ENCODE measurements at regions not wholly inside any gene's neighbourhood (a gene's known extent, or its start where the extent isn't known, plus 50 kb on each side); places are given as distances from the start of the nearest gene placed in this dataset.

DNA sequence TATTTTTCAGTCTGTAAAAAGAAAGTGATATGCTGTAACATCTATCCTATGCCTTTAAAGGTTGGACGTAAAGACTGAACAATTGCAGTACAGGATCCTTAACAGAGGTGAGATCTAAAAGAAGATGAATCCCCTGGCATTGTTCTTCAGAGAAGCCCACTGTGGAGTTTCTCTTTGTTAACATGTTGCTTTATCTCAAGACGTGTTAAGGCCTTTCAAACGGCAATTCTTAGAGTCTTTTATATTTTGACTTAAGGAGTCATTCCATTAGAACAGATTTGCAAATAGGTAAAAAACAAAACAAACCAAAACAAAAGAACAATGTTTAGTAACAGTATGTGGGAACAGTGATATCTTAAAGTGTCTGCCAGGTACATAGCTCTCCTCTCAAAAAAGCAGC, 225.1 kb upstream of the ZP4 start:
- Histone ChIP-seq H3K79me2 (ENCODE audit: insufficient read depth, low read depth, low read length) (no peaks in the 10 kb centered on the region), H3K4me2 (ENCODE audit: low read length) (no peak overlapping the region), H3K9me2 (ENCODE audit: insufficient read depth, low read length) (no peaks in the 10 kb centered on the region), H2AFZ (ENCODE audit: low read length) (no peak overlapping the region), H3K4me1 (ENCODE audit: insufficient read depth, low read length, poor library complexity, severe bottlenecking) (no peaks in the 10 kb centered on the region), H4K20me1 (ENCODE audit: insufficient read depth, low read length) (no peaks in the 10 kb centered on the region), H3K9me3 (ENCODE audit: low read length) (no peaks in the 10 kb centered on the region), H3K27ac (ENCODE audit: low read depth, low read length, poor library complexity, severe bottlenecking) (no peak overlapping the region), H3K36me3 (ENCODE audit: insufficient read depth, low read length) (no peaks in the 10 kb centered on the region), H3K4me3 (ENCODE audit: low read depth, low read length, poor library complexity, severe bottlenecking) (no peak overlapping the region)
- ChIA-PET POLR2A (no interaction called here), CTCF (ENCODE audit: unreplicated experiment) (no interaction called here)
- intact Hi-C loops (cut with micrococcal nuclease; ENCODE audit: unreplicated experiment): no loop called here
- no peak for DNase-seq (ENCODE audit: low spot score)
- TF ChIP-seq, protein P1, sequence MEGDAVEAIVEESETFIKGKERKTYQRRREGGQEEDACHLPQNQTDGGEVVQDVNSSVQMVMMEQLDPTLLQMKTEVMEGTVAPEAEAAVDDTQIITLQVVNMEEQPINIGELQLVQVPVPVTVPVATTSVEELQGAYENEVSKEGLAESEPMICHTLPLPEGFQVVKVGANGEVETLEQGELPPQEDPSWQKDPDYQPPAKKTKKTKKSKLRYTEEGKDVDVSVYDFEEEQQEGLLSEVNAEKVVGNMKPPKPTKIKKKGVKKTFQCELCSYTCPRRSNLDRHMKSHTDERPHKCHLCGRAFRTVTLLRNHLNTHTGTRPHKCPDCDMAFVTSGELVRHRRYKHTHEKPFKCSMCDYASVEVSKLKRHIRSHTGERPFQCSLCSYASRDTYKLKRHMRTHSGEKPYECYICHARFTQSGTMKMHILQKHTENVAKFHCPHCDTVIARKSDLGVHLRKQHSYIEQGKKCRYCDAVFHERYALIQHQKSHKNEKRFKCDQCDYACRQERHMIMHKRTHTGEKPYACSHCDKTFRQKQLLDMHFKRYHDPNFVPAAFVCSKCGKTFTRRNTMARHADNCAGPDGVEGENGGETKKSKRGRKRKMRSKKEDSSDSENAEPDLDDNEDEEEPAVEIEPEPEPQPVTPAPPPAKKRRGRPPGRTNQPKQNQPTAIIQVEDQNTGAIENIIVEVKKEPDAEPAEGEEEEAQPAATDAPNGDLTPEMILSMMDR (conservative IDR thresholded peaks at IDR 0.05; ENCODE audit: low read length): no peak
- no TSS peak for BruUV-seq (replicated peaks)

DNA sequence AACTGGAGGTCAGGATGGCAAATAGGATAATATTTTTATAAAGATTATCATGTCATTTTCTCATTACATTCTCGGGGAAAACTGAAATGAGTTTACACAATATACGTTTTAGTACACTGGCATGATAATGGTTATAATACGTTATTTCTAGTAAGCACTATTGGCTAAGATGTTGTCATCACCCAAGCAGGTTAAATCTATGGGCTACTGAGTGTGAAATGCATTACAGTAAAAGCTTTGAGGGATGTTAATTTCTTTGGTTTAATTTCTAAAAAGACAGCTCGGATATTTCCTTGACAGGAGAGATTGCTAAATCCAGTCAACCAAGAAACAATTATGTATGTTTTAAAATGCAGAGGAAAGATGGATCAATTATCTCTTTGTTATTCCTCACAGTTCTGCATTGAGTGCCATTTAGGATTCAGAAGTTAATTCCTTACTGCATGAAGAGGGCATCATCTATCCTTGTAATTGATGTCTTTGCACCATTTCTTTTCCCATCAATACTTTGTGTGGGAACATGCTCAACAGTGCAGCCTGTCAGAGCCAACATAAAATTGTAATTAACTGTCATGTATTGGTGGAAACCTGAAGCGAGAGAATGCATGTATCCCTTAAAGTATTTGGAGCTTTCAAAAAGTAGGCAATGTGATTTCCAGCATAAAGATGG, 222.4 kb upstream of the ZP4 start:
- ChIA-PET POLR2A (no interaction called here), CTCF (ENCODE audit: unreplicated experiment) (no interaction called here)
- no peaks in the 10 kb centered on the region for H3K36me3 ChIP-seq (ENCODE audit: insufficient read depth, low read length)
- H3K9me3 ChIP-seq (ENCODE audit: low read length): no peaks in the 10 kb centered on the region
- no peak for DNase-seq (ENCODE audit: low spot score)
- no peaks in the 10 kb centered on the region for H3K4me1 ChIP-seq (ENCODE audit: insufficient read depth, low read length, poor library complexity, severe bottlenecking)
- H3K79me2 ChIP-seq (ENCODE audit: insufficient read depth, low read depth, low read length): no peaks in the 10 kb centered on the region
- no peak overlapping the region for H3K4me3 ChIP-seq (ENCODE audit: low read depth, low read length, poor library complexity, severe bottlenecking)
- no peak overlapping the region for H3K4me2 ChIP-seq (ENCODE audit: low read length)
- H2AFZ ChIP-seq (ENCODE audit: low read length): no peak overlapping the region
- TF ChIP-seq, protein P1 (conservative IDR thresholded peaks at IDR 0.05; ENCODE audit: low read length): no peak
- TF ChIP-seq EZH2phosphoT487 (IDR thresholded peaks at IDR 0.05; ENCODE audit: borderline replicate concordance, low read depth, low read length): no peak
- intact Hi-C loops (cut with micrococcal nuclease; ENCODE audit: unreplicated experiment): no loop called here
- H3K9me2 ChIP-seq (ENCODE audit: insufficient read depth, low read length): no peaks in the 10 kb centered on the region
- no peak overlapping the region for H3K27ac ChIP-seq (ENCODE audit: low read depth, low read length, poor library complexity, severe bottlenecking)
- no TSS peak for BruUV-seq (replicated peaks)
- no peaks in the 10 kb centered on the region for H4K20me1 ChIP-seq (ENCODE audit: insufficient read depth, low read length)

DNA sequence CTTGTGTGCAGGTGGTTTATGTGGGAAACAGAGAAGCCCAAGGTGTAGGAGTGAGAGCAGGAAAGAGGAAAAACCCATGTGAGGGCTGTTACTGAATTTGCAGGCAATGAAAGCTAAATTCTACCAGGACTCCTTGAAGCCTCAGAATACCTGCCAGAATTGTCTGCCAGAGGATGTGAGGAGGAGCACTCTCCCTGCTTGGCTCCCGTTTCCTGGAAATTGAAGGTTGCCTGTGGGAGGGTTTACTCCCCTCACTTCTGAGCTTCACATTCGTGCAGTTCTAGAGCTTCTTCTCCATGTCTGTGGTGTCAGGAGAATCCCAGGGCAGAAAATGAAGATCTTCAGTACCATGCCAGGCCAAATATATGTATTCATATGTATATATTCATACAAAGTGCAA, 220.8 kb upstream of the ZP4 start:
- Histone ChIP-seq H3K4me1 (ENCODE audit: insufficient read depth, low read length, poor library complexity, severe bottlenecking) (no peaks in the 10 kb centered on the region), H3K4me3 (ENCODE audit: low read depth, low read length, poor library complexity, severe bottlenecking) (no peak overlapping the region), H4K20me1 (ENCODE audit: insufficient read depth, low read length) (no peaks in the 10 kb centered on the region), H3K4me2 (ENCODE audit: low read length) (no peak overlapping the region), H3K79me2 (ENCODE audit: insufficient read depth, low read depth, low read length) (no peaks in the 10 kb centered on the region), H3K36me3 (ENCODE audit: insufficient read depth, low read length) (no peaks in the 10 kb centered on the region), H3K9me3 (ENCODE audit: low read length) (no peaks in the 10 kb centered on the region), H3K9me2 (ENCODE audit: insufficient read depth, low read length) (no peaks in the 10 kb centered on the region), H3K27ac (ENCODE audit: low read depth, low read length, poor library complexity, severe bottlenecking) (no peak overlapping the region), H2AFZ (ENCODE audit: low read length) (no peak overlapping the region)
- ChIA-PET POLR2A (interaction anchor here (0.6 to 1.2 kb wide), 3 partner anchors 8 to 22 kb away, joined by 3 to 4 read pairs (median 4); no protein-coding TSS in a partner anchor), CTCF (ENCODE audit: unreplicated experiment) (no interaction called here)
- TF ChIP-seq, protein P1 (conservative IDR thresholded peaks at IDR 0.05; ENCODE audit: low read length): no peak
- TF ChIP-seq EZH2phosphoT487 (IDR thresholded peaks at IDR 0.05; ENCODE audit: borderline replicate concordance, low read depth, low read length): no peak
- no TSS peak for BruUV-seq (replicated peaks)
- intact Hi-C loops (cut with micrococcal nuclease; ENCODE audit: unreplicated experiment): no loop called here
- no peak for DNase-seq (ENCODE audit: low spot score)

All from OCI-LY7 (cell line).